Spleen (tissue), 7 donors: ENCODE measurements at regions not wholly inside any gene's neighbourhood (a gene's known extent, or its start where the extent isn't known, plus 50 kb on each side); places are given as distances from the start of the nearest gene placed in this dataset.

Experiments used
- CTCF ChIP-seq, 11 experiments: fragments of 200-600 bp in 7 of 11; fragments of 450-650 bp in 4 of 11; sonication (generic) in 4 of 11; IDR thresholded peaks in 8 of 11; conservative IDR thresholded peaks in 3 of 11; 1 replicate in 7 of 11; 2 replicates in 4 of 11; pipeline versions ENCODE4 v1.4.0 to v1.8.0; 2016 to 2021; ENCODE audit warnings: antibody characterized with exemption in 11 of 11, inconsistent platforms in 4 of 11, mild to moderate bottlenecking in 1 of 11
- POLR2A ChIP-seq, 3 donors: fragments of 450-650 bp; IDR thresholded peaks; one replicate each; pipeline ENCODE4 v1.5.1; 2017; ENCODE audit warnings: antibody characterized with exemption in 3 of 3, mild to moderate bottlenecking in 1 of 3
- POLR2AphosphoS5 ChIP-seq, 3 donors: sonication (generic); formaldehyde crosslinking; IDR thresholded peaks; one replicate each; pipeline ENCODE4 v1.5.1; 2017; ENCODE audit warnings: antibody characterized with exemption in 3 of 3
- donor health status: DM: no; HTN: no; CAD: no; lungs with moderate emphysema.
- donor health status: DM: no; HTN: no; CAD: no.
- donor health status: DM: no; HTN: no; CAD: no.

- no peak for TF ChIP-seq POLR2A (IDR thresholded peaks at IDR 0.05)
- no peak for TF ChIP-seq CTCF (IDR thresholded peaks at IDR 0.05 in 8 of 11, conservative IDR thresholded peaks at IDR 0.05 in 3 of 11)
- TF ChIP-seq POLR2AphosphoS5 (IDR thresholded peaks at IDR 0.05): no peak
These were observed 356.2 kb downstream of the TMEM161B start for GRCh38 chr5:87912419-87912818.
